ENCODE measurements at regions not wholly inside any gene's neighbourhood (a gene's known extent, or its start where the extent isn't known, plus 50 kb on each side); places are given as distances from the start of the nearest gene placed in this dataset.

GRCh38 chr20:56955680-56956079 is 310.8 kb downstream of the BMP7 start:
- DNase-seq: no peak
- no peak for TF ChIP-seq CTCF (IDR thresholded peaks at IDR 0.05; ENCODE audit: borderline replicate concordance)
- H3K27me3 ChIP-seq (ENCODE audit: low read depth): peaks cover 98% of the 10 kb centered on the region

GRCh38 chr20:56956534-56956933 is 309.9 kb downstream of the BMP7 start:
- Histone ChIP-seq H3K4me3 (no peak overlapping the region), H3K27me3 (ENCODE audit: low read depth) (peaks cover 99% of the 10 kb centered on the region), H3K9me3 (replicated peaks) (no peaks in the 10 kb centered on the region), H3K4me1 (no peaks in the 10 kb centered on the region), H3K36me3 (no peaks in the 10 kb centered on the region), H3K27ac (replicated peaks) (no peak overlapping the region)
- no peak for DNase-seq
- intact Hi-C loops (cut with micrococcal nuclease): no loop called here
- no peak for TF ChIP-seq CTCF (IDR thresholded peaks at IDR 0.05; ENCODE audit: borderline replicate concordance)

More at GRCh38 chr20:56955680-56956079, 310.8 kb downstream of the BMP7 start:
- no peak overlapping the region for H3K4me3 ChIP-seq
- no peak overlapping the region for H3K27ac ChIP-seq (replicated peaks)
- H3K36me3 ChIP-seq: no peaks in the 10 kb centered on the region
- H3K9me3 ChIP-seq (replicated peaks): no peaks in the 10 kb centered on the region
- H3K4me1 ChIP-seq: no peaks in the 10 kb centered on the region
- intact Hi-C loops (cut with micrococcal nuclease): no loop called here

- no peak for DNase-seq
- H3K27ac ChIP-seq (replicated peaks): no peak overlapping the region
- no peaks in the 10 kb centered on the region for H3K4me1 ChIP-seq
- no peaks in the 10 kb centered on the region for H3K36me3 ChIP-seq
- TF ChIP-seq CTCF (IDR thresholded peaks at IDR 0.05; ENCODE audit: borderline replicate concordance): no peak
- H3K9me3 ChIP-seq (replicated peaks): peaks cover 8% of the 10 kb centered on the region
- intact Hi-C loops (cut with micrococcal nuclease): no loop called here
- peaks cover 96% of the 10 kb centered on the region for H3K27me3 ChIP-seq (ENCODE audit: low read depth)
- H3K4me3 ChIP-seq: no peak overlapping the region
Measured at GRCh38 chr20:56957737-56958553, 308.5 kb downstream of the BMP7 start.

- intact Hi-C loops (cut with micrococcal nuclease): loop anchor here (10.0 kb wide), 1 partner anchor 60 kb away; no protein-coding TSS in a partner anchor
- H3K27ac ChIP-seq (replicated peaks): no peak overlapping the region
- H3K36me3 ChIP-seq: no peaks in the 10 kb centered on the region
- DNase-seq: no peak
- no peak overlapping the region for H3K4me3 ChIP-seq
- no peaks in the 10 kb centered on the region for H3K4me1 ChIP-seq
- H3K9me3 ChIP-seq (replicated peaks): peaks cover 12% of the 10 kb centered on the region
- peaks cover 69% of the 10 kb centered on the region for H3K27me3 ChIP-seq (ENCODE audit: low read depth)
- no peak for TF ChIP-seq CTCF (IDR thresholded peaks at IDR 0.05; ENCODE audit: borderline replicate concordance)
Measured at GRCh38 chr20:56964901-56965300, 301.5 kb downstream of the BMP7 start.

GRCh38 chr20:56967916-56968315 is 298.5 kb downstream of the BMP7 start:
- Histone ChIP-seq H3K4me3 (no peak overlapping the region), H3K27ac (replicated peaks) (no peak overlapping the region), H3K4me1 (no peaks in the 10 kb centered on the region), H3K27me3 (ENCODE audit: low read depth) (peaks cover 73% of the 10 kb centered on the region), H3K9me3 (replicated peaks) (peaks cover 5% of the 10 kb centered on the region), H3K36me3 (no peaks in the 10 kb centered on the region)
- TF ChIP-seq CTCF (IDR thresholded peaks at IDR 0.05; ENCODE audit: borderline replicate concordance): no peak
- DNase-seq: no peak
- intact Hi-C loops (cut with micrococcal nuclease): loop anchor here (10.0 kb wide), 1 partner anchor 63 kb away; no protein-coding TSS in a partner anchor
